ENCODE measurements at regions not wholly inside any gene's neighbourhood (a gene's known extent, or its start where the extent isn't known, plus 50 kb on each side); places are given as distances from the start of the nearest gene placed in this dataset.

GRCh38 chr1:116855773-116856201, 53.9 kb upstream of the PTGFRN start:
- DNase-seq: peak; percentile 39
- ChIA-PET CTCF (no interaction called here), POLR2A (ENCODE audit: unreplicated experiment) (no interaction called here)
- Histone ChIP-seq H3K27ac (ENCODE audit: insufficient read depth, low read length) (no peak overlapping the region), H2BK5ac (ENCODE audit: low read depth, low read length, poor library complexity, severe bottlenecking) (no peak overlapping the region), H4K5ac (ENCODE audit: low read depth, low read length) (no peak overlapping the region), H3K18ac (ENCODE audit: low read depth, low read length) (no peak overlapping the region), H3K9me3 (ENCODE audit: control insufficient read depth, insufficient read depth, low read length) (no peaks in the 10 kb centered on the region), H3K36me3 (ENCODE audit: control insufficient read depth, insufficient read depth, low read length) (no peaks in the 10 kb centered on the region), H3K23ac (ENCODE audit: low read depth, low read length) (no peak overlapping the region), H3K9me1 (ENCODE audit: insufficient read depth, low read length) (no peaks in the 10 kb centered on the region), H3K4ac (ENCODE audit: low read depth, low read length) (no peak overlapping the region), H3K4me2 (ENCODE audit: low read depth, low read length) (no peak overlapping the region), H3K79me1 (ENCODE audit: low read depth in 1 of 2, low read length in 2 of 2) (no peaks in the 10 kb centered on the region), H3K4me3 (ENCODE audit: insufficient read depth, low read depth, low read length) (no peak overlapping the region), H2AFZ (replicated peaks; ENCODE audit: low read length, poor library complexity) (no peak overlapping the region), H2BK15ac (ENCODE audit: low read depth, low read length) (no peak overlapping the region), H4K91ac (ENCODE audit: insufficient read depth, low read depth, low read length) (no peak overlapping the region), H3K4me1 (ENCODE audit: control insufficient read depth, insufficient read depth, low read length) (no peaks in the 10 kb centered on the region), H2AK9ac (replicated peaks; ENCODE audit: low read depth, low read length, poor library complexity) (no peak overlapping the region), H4K8ac (ENCODE audit: low read depth in 2 of 2, low read length in 2 of 2) (no peak overlapping the region), H2BK120ac (ENCODE audit: low read depth, low read length) (no peak overlapping the region), H3K56ac (ENCODE audit: extremely low read depth, insufficient read depth, low read length) (no peak overlapping the region), H2BK20ac (ENCODE audit: low read depth, low read length) (no peak overlapping the region), H3K27me3 (ENCODE audit: control insufficient read depth, insufficient read depth, low read length) (no peaks in the 10 kb centered on the region), H2AK5ac (ENCODE audit: low read depth, low read length) (no peak overlapping the region), H3K14ac (replicated peaks; ENCODE audit: low read depth, low read length) (no peak overlapping the region), H3K9ac (ENCODE audit: low read depth, low read length) (no peak overlapping the region), H4K20me1 (ENCODE audit: insufficient read depth, low read length) (no peaks in the 10 kb centered on the region)
- dilution Hi-C loops (cut with HindIII; ENCODE audit: low sequenced_read_pairs, unreplicated experiment) (no loop called here), in situ Hi-C loops (cut with MboI; ENCODE audit: low sequenced_read_pairs) (no loop called here), intact Hi-C loops (cut with micrococcal nuclease) (no loop called here)
- peak; percentile 79 for ATAC-seq (ENCODE audit: low read depth)
- TF ChIP-seq NFE2L2 (IDR thresholded peaks at IDR 0.05; ENCODE audit: low read depth, low read length) (no peak), RAD21 (IDR thresholded peaks at IDR 0.05; ENCODE audit: low read length) (no peak), CHD1 (IDR thresholded peaks at IDR 0.05; ENCODE audit: low read depth, low read length) (no peak), FOS (IDR thresholded peaks at IDR 0.05; ENCODE audit: low read depth, low read length) (no peak), RCOR1 (IDR thresholded peaks at IDR 0.05; ENCODE audit: insufficient replicate concordance, low read length) (no peak), CTCF (conservative IDR thresholded peaks at IDR 0.05; ENCODE audit: low read depth, low read length) (no peak), MAFK (IDR thresholded peaks at IDR 0.05; ENCODE audit: low read depth, low read length) (no peak), RFX5 (IDR thresholded peaks at IDR 0.05; ENCODE audit: low read depth, low read length) (no peak), POLR2A (IDR thresholded peaks at IDR 0.05; ENCODE audit: low read depth, low read length) (no peak), CEBPB (IDR thresholded peaks at IDR 0.05; ENCODE audit: low read depth, low read length) (no peak), MXI1 (IDR thresholded peaks at IDR 0.05; ENCODE audit: borderline replicate concordance, low read depth, low read length) (no peak), MAZ (IDR thresholded peaks at IDR 0.05; ENCODE audit: borderline replicate concordance, low read depth, low read length) (no peak), BHLHE40 (IDR thresholded peaks at IDR 0.05; ENCODE audit: low read depth, low read length) (no peak), SMC3 (IDR thresholded peaks at IDR 0.05; ENCODE audit: low read depth, low read length) (no peak)
- TF ChIP-seq, protein P1, sequence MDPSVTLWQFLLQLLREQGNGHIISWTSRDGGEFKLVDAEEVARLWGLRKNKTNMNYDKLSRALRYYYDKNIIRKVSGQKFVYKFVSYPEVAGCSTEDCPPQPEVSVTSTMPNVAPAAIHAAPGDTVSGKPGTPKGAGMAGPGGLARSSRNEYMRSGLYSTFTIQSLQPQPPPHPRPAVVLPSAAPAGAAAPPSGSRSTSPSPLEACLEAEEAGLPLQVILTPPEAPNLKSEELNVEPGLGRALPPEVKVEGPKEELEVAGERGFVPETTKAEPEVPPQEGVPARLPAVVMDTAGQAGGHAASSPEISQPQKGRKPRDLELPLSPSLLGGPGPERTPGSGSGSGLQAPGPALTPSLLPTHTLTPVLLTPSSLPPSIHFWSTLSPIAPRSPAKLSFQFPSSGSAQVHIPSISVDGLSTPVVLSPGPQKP (IDR thresholded peaks at IDR 0.05; ENCODE audit: borderline replicate concordance, low read depth, low read length): no peak
- TF ChIP-seq, protein P2, sequence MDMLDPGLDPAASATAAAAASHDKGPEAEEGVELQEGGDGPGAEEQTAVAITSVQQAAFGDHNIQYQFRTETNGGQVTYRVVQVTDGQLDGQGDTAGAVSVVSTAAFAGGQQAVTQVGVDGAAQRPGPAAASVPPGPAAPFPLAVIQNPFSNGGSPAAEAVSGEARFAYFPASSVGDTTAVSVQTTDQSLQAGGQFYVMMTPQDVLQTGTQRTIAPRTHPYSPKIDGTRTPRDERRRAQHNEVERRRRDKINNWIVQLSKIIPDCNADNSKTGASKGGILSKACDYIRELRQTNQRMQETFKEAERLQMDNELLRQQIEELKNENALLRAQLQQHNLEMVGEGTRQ (IDR thresholded peaks at IDR 0.05; ENCODE audit: low read depth, low read length): no peak
- BruUV-seq (replicated peaks): no TSS peak
- 50% methylated on average over 1 of the region's 3 CpGs; no CpG with 5 or more reads in 1 of the 2 experiments for WGBS, 2 experiments (ENCODE audit: extremely low coverage in 2 of 2, insufficient read length in 1 of 2)

Data from IMR-90 (cell line).